ENCODE measurements at regions not wholly inside any gene's neighbourhood (a gene's known extent, or its start where the extent isn't known, plus 50 kb on each side); places are given as distances from the start of the nearest gene placed in this dataset.

- Histone ChIP-seq H3K4me3 (ENCODE audit: low read length) (no peak overlapping the region), H3K9ac (ENCODE audit: low read length) (no peak overlapping the region), H3K27me3 (replicated peaks; ENCODE audit: control insufficient read depth, insufficient read depth, low read length) (no peaks in the 10 kb centered on the region), H3K4me1 (ENCODE audit: control insufficient read depth, insufficient read depth, low read length) (no peaks in the 10 kb centered on the region), H3K36me3 (ENCODE audit: control insufficient read depth, insufficient read depth, low read length, severe bottlenecking) (no peaks in the 10 kb centered on the region), H3K9me3 (ENCODE audit: control insufficient read depth, low read length) (no peaks in the 10 kb centered on the region)
- no peak for DNase-seq (ENCODE audit: low read depth)
Measured at GRCh38 chr2:138428710-138429440, 72.7 kb upstream of the SPOPL start.

GRCh38 chr2:138430181-138430580, 71.4 kb upstream of the SPOPL start:
- Histone ChIP-seq H3K4me1 (ENCODE audit: control insufficient read depth, insufficient read depth, low read length) (no peaks in the 10 kb centered on the region), H3K9me3 (ENCODE audit: control insufficient read depth, low read length) (no peaks in the 10 kb centered on the region), H3K4me3 (ENCODE audit: low read length) (no peak overlapping the region), H3K27me3 (replicated peaks; ENCODE audit: control insufficient read depth, insufficient read depth, low read length) (no peaks in the 10 kb centered on the region), H3K36me3 (ENCODE audit: control insufficient read depth, insufficient read depth, low read length, severe bottlenecking) (no peaks in the 10 kb centered on the region), H3K9ac (ENCODE audit: low read length) (no peak overlapping the region)
- no peak for DNase-seq (ENCODE audit: low read depth)

- Histone ChIP-seq H3K36me3 (ENCODE audit: control insufficient read depth, insufficient read depth, low read length, severe bottlenecking) (no peaks in the 10 kb centered on the region), H3K9me3 (ENCODE audit: control insufficient read depth, low read length) (no peaks in the 10 kb centered on the region), H3K27me3 (replicated peaks; ENCODE audit: control insufficient read depth, insufficient read depth, low read length) (no peaks in the 10 kb centered on the region), H3K4me3 (ENCODE audit: low read length) (no peak overlapping the region), H3K4me1 (ENCODE audit: control insufficient read depth, insufficient read depth, low read length) (no peaks in the 10 kb centered on the region), H3K9ac (ENCODE audit: low read length) (no peak overlapping the region)
- no peak for DNase-seq (ENCODE audit: low read depth)
Measured at GRCh38 chr2:138432971-138433370, 68.6 kb upstream of the SPOPL start.

- Histone ChIP-seq H3K27me3 (replicated peaks; ENCODE audit: control insufficient read depth, insufficient read depth, low read length) (no peaks in the 10 kb centered on the region), H3K4me1 (ENCODE audit: control insufficient read depth, insufficient read depth, low read length) (no peaks in the 10 kb centered on the region), H3K9ac (ENCODE audit: low read length) (no peak overlapping the region), H3K36me3 (ENCODE audit: control insufficient read depth, insufficient read depth, low read length, severe bottlenecking) (no peaks in the 10 kb centered on the region), H3K4me3 (ENCODE audit: low read length) (no peak overlapping the region), H3K9me3 (ENCODE audit: control insufficient read depth, low read length) (no peaks in the 10 kb centered on the region)
- peak; percentile 31 for DNase-seq (ENCODE audit: low read depth)
Measured at GRCh38 chr2:138433995-138434951, 67.3 kb upstream of the SPOPL start.

- Histone ChIP-seq H3K36me3 (ENCODE audit: control insufficient read depth, insufficient read depth, low read length, severe bottlenecking) (no peaks in the 10 kb centered on the region), H3K9ac (ENCODE audit: low read length) (no peak overlapping the region), H3K4me1 (ENCODE audit: control insufficient read depth, insufficient read depth, low read length) (no peaks in the 10 kb centered on the region), H3K27me3 (replicated peaks; ENCODE audit: control insufficient read depth, insufficient read depth, low read length) (no peaks in the 10 kb centered on the region), H3K9me3 (ENCODE audit: control insufficient read depth, low read length) (no peaks in the 10 kb centered on the region), H3K4me3 (ENCODE audit: low read length) (no peak overlapping the region)
- DNase-seq (ENCODE audit: low read depth): no peak
Measured at GRCh38 chr2:138435701-138436100, 65.9 kb upstream of the SPOPL start.

- Histone ChIP-seq H3K27me3 (replicated peaks; ENCODE audit: control insufficient read depth, insufficient read depth, low read length) (no peaks in the 10 kb centered on the region), H3K9ac (ENCODE audit: low read length) (no peak overlapping the region), H3K36me3 (ENCODE audit: control insufficient read depth, insufficient read depth, low read length, severe bottlenecking) (no peaks in the 10 kb centered on the region), H3K4me3 (ENCODE audit: low read length) (no peak overlapping the region), H3K4me1 (ENCODE audit: control insufficient read depth, insufficient read depth, low read length) (no peaks in the 10 kb centered on the region), H3K9me3 (ENCODE audit: control insufficient read depth, low read length) (no peaks in the 10 kb centered on the region)
- no peak for DNase-seq (ENCODE audit: low read depth)
Measured at GRCh38 chr2:138439733-138440132, 61.8 kb upstream of the SPOPL start.

- H3K4me3 ChIP-seq (ENCODE audit: low read length): no peak overlapping the region
- no peak overlapping the region for H3K9ac ChIP-seq (ENCODE audit: low read length)
- H3K36me3 ChIP-seq (ENCODE audit: control insufficient read depth, insufficient read depth, low read length, severe bottlenecking): no peaks in the 10 kb centered on the region
- no peaks in the 10 kb centered on the region for H3K4me1 ChIP-seq (ENCODE audit: control insufficient read depth, insufficient read depth, low read length)
- DNase-seq (ENCODE audit: low read depth): no peak
- H3K9me3 ChIP-seq (ENCODE audit: control insufficient read depth, low read length): no peaks in the 10 kb centered on the region
- H3K27me3 ChIP-seq (replicated peaks; ENCODE audit: control insufficient read depth, insufficient read depth, low read length): no peaks in the 10 kb centered on the region
Measured at GRCh38 chr2:138440759-138441158, 60.8 kb upstream of the SPOPL start.

GRCh38 chr2:138441916-138442315, 59.7 kb upstream of the SPOPL start:
- DNase-seq (ENCODE audit: low read depth): no peak
- H3K9me3 ChIP-seq (ENCODE audit: control insufficient read depth, low read length): no peaks in the 10 kb centered on the region
- H3K4me3 ChIP-seq (ENCODE audit: low read length): no peak overlapping the region
- H3K4me1 ChIP-seq (ENCODE audit: control insufficient read depth, insufficient read depth, low read length): no peaks in the 10 kb centered on the region
- H3K36me3 ChIP-seq (ENCODE audit: control insufficient read depth, insufficient read depth, low read length, severe bottlenecking): no peaks in the 10 kb centered on the region
- no peak overlapping the region for H3K9ac ChIP-seq (ENCODE audit: low read length)
- H3K27me3 ChIP-seq (replicated peaks; ENCODE audit: control insufficient read depth, insufficient read depth, low read length): no peaks in the 10 kb centered on the region

- H3K9me3 ChIP-seq (ENCODE audit: control insufficient read depth, low read length): no peaks in the 10 kb centered on the region
- no peak overlapping the region for H3K9ac ChIP-seq (ENCODE audit: low read length)
- DNase-seq (ENCODE audit: low read depth): no peak
- H3K4me1 ChIP-seq (ENCODE audit: control insufficient read depth, insufficient read depth, low read length): no peaks in the 10 kb centered on the region
- H3K27me3 ChIP-seq (replicated peaks; ENCODE audit: control insufficient read depth, insufficient read depth, low read length): no peaks in the 10 kb centered on the region
- H3K36me3 ChIP-seq (ENCODE audit: control insufficient read depth, insufficient read depth, low read length, severe bottlenecking): no peaks in the 10 kb centered on the region
- no peak overlapping the region for H3K4me3 ChIP-seq (ENCODE audit: low read length)
Measured at GRCh38 chr2:138444411-138444810, 57.2 kb upstream of the SPOPL start.

- Histone ChIP-seq H3K9me3 (ENCODE audit: control insufficient read depth, low read length) (no peaks in the 10 kb centered on the region), H3K27me3 (replicated peaks; ENCODE audit: control insufficient read depth, insufficient read depth, low read length) (no peaks in the 10 kb centered on the region), H3K36me3 (ENCODE audit: control insufficient read depth, insufficient read depth, low read length, severe bottlenecking) (no peaks in the 10 kb centered on the region), H3K4me1 (ENCODE audit: control insufficient read depth, insufficient read depth, low read length) (no peaks in the 10 kb centered on the region), H3K9ac (ENCODE audit: low read length) (no peak overlapping the region), H3K4me3 (ENCODE audit: low read length) (no peak overlapping the region)
- DNase-seq (ENCODE audit: low read depth): peak; percentile 19
Measured at GRCh38 chr2:138445227-138445626, 56.3 kb upstream of the SPOPL start.

GRCh38 chr2:138446043-138446442, 55.5 kb upstream of the SPOPL start:
- no peak overlapping the region for H3K9ac ChIP-seq (ENCODE audit: low read length)
- no peak overlapping the region for H3K4me3 ChIP-seq (ENCODE audit: low read length)
- DNase-seq (ENCODE audit: low read depth): no peak
- no peaks in the 10 kb centered on the region for H3K4me1 ChIP-seq (ENCODE audit: control insufficient read depth, insufficient read depth, low read length)
- H3K36me3 ChIP-seq (ENCODE audit: control insufficient read depth, insufficient read depth, low read length, severe bottlenecking): no peaks in the 10 kb centered on the region
- no peaks in the 10 kb centered on the region for H3K27me3 ChIP-seq (replicated peaks; ENCODE audit: control insufficient read depth, insufficient read depth, low read length)
- no peaks in the 10 kb centered on the region for H3K9me3 ChIP-seq (ENCODE audit: control insufficient read depth, low read length)

All from adipocyte (in vitro differentiated cells).